ENCODE measurements at regions not wholly inside any gene's neighbourhood (a gene's known extent, or its start where the extent isn't known, plus 50 kb on each side); places are given as distances from the start of the nearest gene placed in this dataset.

DNA sequence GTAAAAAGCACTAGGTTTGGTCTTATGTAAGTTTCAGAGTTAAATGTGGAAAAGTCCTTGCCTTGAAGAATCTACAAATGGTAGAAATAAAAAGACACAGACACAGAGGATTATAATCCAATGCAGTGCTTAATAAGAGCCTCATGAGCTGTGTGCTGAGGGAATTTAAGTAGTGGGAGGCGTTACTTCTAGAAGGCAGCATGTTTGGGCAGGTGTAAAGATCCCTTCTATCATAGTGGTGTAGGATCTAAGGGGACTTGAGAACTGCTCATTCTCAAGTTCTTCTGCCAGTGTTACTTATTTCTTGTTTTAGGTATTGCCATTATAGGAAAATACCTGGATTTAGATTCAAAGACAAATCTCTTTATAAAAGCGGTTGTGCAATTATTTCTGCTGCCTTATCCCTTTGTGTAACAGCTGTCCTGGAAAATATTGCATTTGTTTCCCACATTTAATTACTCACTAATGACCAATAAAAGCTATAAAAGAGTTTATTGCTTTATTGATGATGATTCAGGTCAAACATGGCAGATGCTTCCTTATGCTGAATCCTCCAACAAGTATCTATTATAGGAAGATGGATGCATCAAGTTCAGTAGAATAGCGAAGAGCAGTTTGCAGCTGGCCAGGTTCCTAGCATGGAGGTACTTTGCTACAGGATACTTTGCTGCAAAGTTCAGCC, 132.5 kb upstream of the IVNS1ABP start:
- no peak for TF ChIP-seq POLR2AphosphoS5 (IDR thresholded peaks at IDR 0.05; ENCODE audit: low read depth, low read length)
- TF ChIP-seq POLR2A (IDR thresholded peaks at IDR 0.05; ENCODE audit: low read depth, low read length), result no peak
- TF ChIP-seq TAF1 (IDR thresholded peaks at IDR 0.05; ENCODE audit: borderline replicate concordance, low read depth, low read length), result no peak
